ENCODE measurements at regions not wholly inside any gene's neighbourhood (a gene's known extent, or its start where the extent isn't known, plus 50 kb on each side); places are given as distances from the start of the nearest gene placed in this dataset.

GRCh38 chr6:79764747-79765146 is 133.6 kb downstream of the SH3BGRL2 start:
- H3K36me3 ChIP-seq (ENCODE audit: control insufficient read depth in 1 of 2, insufficient read depth in 2 of 2, low read depth in 1 of 2, low read length in 2 of 2): no peaks in the 10 kb centered on the region
- 73% methylated on average over 8 of the region's 8 CpGs for WGBS
- H2BK12ac ChIP-seq (ENCODE audit: low read length in 2 of 2): no peak overlapping the region
- no peak overlapping the region for H3K18ac ChIP-seq (ENCODE audit: low read depth in 1 of 2, low read length in 2 of 2)
- H3K9ac ChIP-seq (ENCODE audit: low read length): no peak overlapping the region
- no peak overlapping the region for H2AFZ ChIP-seq (ENCODE audit: low read depth, low read length)
- no peaks in the 10 kb centered on the region for H3K79me1 ChIP-seq (replicated peaks; ENCODE audit: low read length, poor library complexity, severe bottlenecking)
- no peak overlapping the region for H3K4me2 ChIP-seq (ENCODE audit: low read length, poor library complexity, severe bottlenecking)
- H3K27ac ChIP-seq (ENCODE audit: low read length, poor library complexity, severe bottlenecking): no peak overlapping the region
- no peak overlapping the region for H2AK5ac ChIP-seq (ENCODE audit: low read length, severe bottlenecking)
- H3K4ac ChIP-seq (ENCODE audit: low read depth in 1 of 2, low read length in 2 of 2): no peak overlapping the region
- peaks cover 0 to 2% of the 10 kb centered on the region in 2 experiments for H3K27me3 ChIP-seq (ENCODE audit: control insufficient read depth in 1 of 2, insufficient read depth in 1 of 2, low read length in 2 of 2)
- H4K91ac ChIP-seq (ENCODE audit: low read length): no peak overlapping the region
- H3K14ac ChIP-seq (ENCODE audit: low read length in 2 of 2): no peak overlapping the region
- H2BK120ac ChIP-seq (ENCODE audit: low read depth, low read length): no peak overlapping the region
- H2BK15ac ChIP-seq (ENCODE audit: low read depth, poor library complexity, severe bottlenecking): no peak overlapping the region
- DNase-seq: no peak
- no peak overlapping the region for H4K8ac ChIP-seq (ENCODE audit: low read length)
- H3K4me3 ChIP-seq (ENCODE audit: insufficient read depth in 1 of 2, low read depth in 1 of 2, low read length in 2 of 2): no peak overlapping the region
- peaks cover 2% of the 10 kb centered on the region for H3K9me3 ChIP-seq (ENCODE audit: control insufficient read depth, low read length)
- H3K4me1 ChIP-seq (ENCODE audit: control insufficient read depth, insufficient read depth, low read depth, low read length): no peaks in the 10 kb centered on the region
- H3K23ac ChIP-seq (ENCODE audit: low read length in 2 of 2): no peak overlapping the region
- no peak overlapping the region for H2BK5ac ChIP-seq (ENCODE audit: low read depth, low read length, poor library complexity, severe bottlenecking)

GRCh38 chr6:79763301-79763700 is 132.2 kb downstream of the SH3BGRL2 start:
- Histone ChIP-seq H2BK120ac (ENCODE audit: low read depth, low read length) (no peak overlapping the region), H3K4me2 (ENCODE audit: low read length, poor library complexity, severe bottlenecking) (no peak overlapping the region), H3K36me3 (ENCODE audit: control insufficient read depth in 1 of 2, insufficient read depth in 2 of 2, low read depth in 1 of 2, low read length in 2 of 2) (no peaks in the 10 kb centered on the region), H2BK5ac (ENCODE audit: low read depth, low read length, poor library complexity, severe bottlenecking) (no peak overlapping the region), H3K4me3 (ENCODE audit: insufficient read depth in 1 of 2, low read depth in 1 of 2, low read length in 2 of 2) (no peak overlapping the region), H3K14ac (ENCODE audit: low read length in 2 of 2) (no peak overlapping the region), H3K9ac (ENCODE audit: low read length) (no peak overlapping the region), H3K18ac (ENCODE audit: low read depth in 1 of 2, low read length in 2 of 2) (no peak overlapping the region), H2BK15ac (ENCODE audit: low read depth, poor library complexity, severe bottlenecking) (no peak overlapping the region), H3K27ac (ENCODE audit: low read length, poor library complexity, severe bottlenecking) (no peak overlapping the region), H2AFZ (ENCODE audit: low read depth, low read length) (no peak overlapping the region), H2BK12ac (ENCODE audit: low read length in 2 of 2) (no peak overlapping the region), H3K27me3 (ENCODE audit: control insufficient read depth in 1 of 2, insufficient read depth in 1 of 2, low read length in 2 of 2) (peaks cover 0 to 2% of the 10 kb centered on the region in 2 experiments), H3K23ac (ENCODE audit: low read length in 2 of 2) (no peak overlapping the region), H3K79me1 (replicated peaks; ENCODE audit: low read length, poor library complexity, severe bottlenecking) (no peaks in the 10 kb centered on the region), H3K4me1 (ENCODE audit: control insufficient read depth, insufficient read depth, low read depth, low read length) (no peaks in the 10 kb centered on the region), H4K91ac (ENCODE audit: low read length) (no peak overlapping the region), H3K9me3 (ENCODE audit: control insufficient read depth, low read length) (no peaks in the 10 kb centered on the region), H2AK5ac (ENCODE audit: low read length, severe bottlenecking) (no peak overlapping the region), H4K8ac (ENCODE audit: low read length) (no peak overlapping the region), H3K4ac (ENCODE audit: low read depth in 1 of 2, low read length in 2 of 2) (no peak overlapping the region)
- DNase-seq: no peak
- WGBS: 33% methylated on average over 1 of the region's 2 CpGs

- no peak overlapping the region for H2BK15ac ChIP-seq (ENCODE audit: low read depth, poor library complexity, severe bottlenecking)
- H3K9ac ChIP-seq (ENCODE audit: low read length): no peak overlapping the region
- 12% methylated on average over 3 of the region's 3 CpGs for WGBS
Observed at GRCh38 chr6:79762370-79762769, 131.2 kb downstream of the SH3BGRL2 start.

DNA sequence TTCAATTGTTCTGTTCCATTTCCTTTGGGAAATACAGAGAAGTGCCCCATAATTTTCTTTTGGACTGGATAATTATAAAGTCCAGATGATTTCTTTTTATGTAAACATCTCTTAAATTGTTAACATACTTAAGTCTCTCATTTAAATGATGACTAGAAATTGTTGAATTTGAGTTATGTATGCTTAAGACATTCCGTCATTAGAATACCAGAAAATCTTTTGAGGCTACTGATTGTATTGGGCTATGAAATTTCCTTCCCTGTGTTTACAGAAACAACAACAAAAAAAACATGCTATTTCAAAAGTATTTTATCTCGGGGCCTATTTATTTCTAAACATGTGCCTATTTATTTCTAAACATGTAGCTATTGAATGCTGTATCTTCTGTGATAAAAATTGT is 125.4 kb downstream of the SH3BGRL2 start:
- no peak overlapping the region for H4K8ac ChIP-seq (ENCODE audit: low read length)
- H3K4me1 ChIP-seq (ENCODE audit: control insufficient read depth, insufficient read depth, low read depth, low read length): no peaks in the 10 kb centered on the region
- no peak overlapping the region for H2BK15ac ChIP-seq (ENCODE audit: low read depth, poor library complexity, severe bottlenecking)
- no peak overlapping the region for H2AK5ac ChIP-seq (ENCODE audit: low read length, severe bottlenecking)
- no peak overlapping the region for H3K23ac ChIP-seq (ENCODE audit: low read length in 2 of 2)
- 100% methylated on average over 1 of the region's 2 CpGs for WGBS
- H3K18ac ChIP-seq (ENCODE audit: low read depth in 1 of 2, low read length in 2 of 2): no peak overlapping the region
- H3K27me3 ChIP-seq (ENCODE audit: control insufficient read depth in 1 of 2, insufficient read depth in 1 of 2, low read length in 2 of 2): peaks cover 0 to 3% of the 10 kb centered on the region in 2 experiments
- no peak overlapping the region for H2BK12ac ChIP-seq (ENCODE audit: low read length in 2 of 2)
- H3K14ac ChIP-seq (ENCODE audit: low read length in 2 of 2): no peak overlapping the region
- no peak overlapping the region for H3K27ac ChIP-seq (ENCODE audit: low read length, poor library complexity, severe bottlenecking)
- H2AFZ ChIP-seq (ENCODE audit: low read depth, low read length): no peak overlapping the region
- H3K4me2 ChIP-seq (ENCODE audit: low read length, poor library complexity, severe bottlenecking): no peak overlapping the region
- H2BK5ac ChIP-seq (ENCODE audit: low read depth, low read length, poor library complexity, severe bottlenecking): no peak overlapping the region
- no peak overlapping the region for H3K4me3 ChIP-seq (ENCODE audit: insufficient read depth in 1 of 2, low read depth in 1 of 2, low read length in 2 of 2)
- no peaks in the 10 kb centered on the region for H3K36me3 ChIP-seq (ENCODE audit: control insufficient read depth in 1 of 2, insufficient read depth in 2 of 2, low read depth in 1 of 2, low read length in 2 of 2)
- H3K79me1 ChIP-seq (replicated peaks; ENCODE audit: low read length, poor library complexity, severe bottlenecking): no peaks in the 10 kb centered on the region
- H3K9me3 ChIP-seq (ENCODE audit: control insufficient read depth, low read length): no peaks in the 10 kb centered on the region
- no peak overlapping the region for H4K91ac ChIP-seq (ENCODE audit: low read length)
- no peak overlapping the region for H3K9ac ChIP-seq (ENCODE audit: low read length)
- DNase-seq: no peak
- H3K4ac ChIP-seq (ENCODE audit: low read depth in 1 of 2, low read length in 2 of 2): no peak overlapping the region
- H2BK120ac ChIP-seq (ENCODE audit: low read depth, low read length): no peak overlapping the region

More at GRCh38 chr6:79762370-79762769, 131.2 kb downstream of the SH3BGRL2 start:
- H2BK120ac ChIP-seq (ENCODE audit: low read depth, low read length): no peak overlapping the region
- no peak overlapping the region for H3K4me3 ChIP-seq (ENCODE audit: insufficient read depth in 1 of 2, low read depth in 1 of 2, low read length in 2 of 2)
- H4K91ac ChIP-seq (ENCODE audit: low read length): no peak overlapping the region
- H3K4me1 ChIP-seq (ENCODE audit: control insufficient read depth, insufficient read depth, low read depth, low read length): no peaks in the 10 kb centered on the region
- peak; percentile 4 for DNase-seq
- H3K4ac ChIP-seq (ENCODE audit: low read depth in 1 of 2, low read length in 2 of 2): no peak overlapping the region
- no peak overlapping the region for H2AFZ ChIP-seq (ENCODE audit: low read depth, low read length)
- no peak overlapping the region for H2BK5ac ChIP-seq (ENCODE audit: low read depth, low read length, poor library complexity, severe bottlenecking)
- H3K14ac ChIP-seq (ENCODE audit: low read length in 2 of 2): no peak overlapping the region
- no peak overlapping the region for H3K18ac ChIP-seq (ENCODE audit: low read depth in 1 of 2, low read length in 2 of 2)
- H3K9me3 ChIP-seq (ENCODE audit: control insufficient read depth, low read length): no peaks in the 10 kb centered on the region
- H4K8ac ChIP-seq (ENCODE audit: low read length): no peak overlapping the region
- H3K23ac ChIP-seq (ENCODE audit: low read length in 2 of 2): no peak overlapping the region
- H3K4me2 ChIP-seq (ENCODE audit: low read length, poor library complexity, severe bottlenecking): no peak overlapping the region
- H3K27me3 ChIP-seq (ENCODE audit: control insufficient read depth in 1 of 2, insufficient read depth in 1 of 2, low read length in 2 of 2): peaks cover 0 to 2% of the 10 kb centered on the region in 2 experiments
- H3K36me3 ChIP-seq (ENCODE audit: control insufficient read depth in 1 of 2, insufficient read depth in 2 of 2, low read depth in 1 of 2, low read length in 2 of 2): no peaks in the 10 kb centered on the region
- no peak overlapping the region for H2BK12ac ChIP-seq (ENCODE audit: low read length in 2 of 2)
- no peaks in the 10 kb centered on the region for H3K79me1 ChIP-seq (replicated peaks; ENCODE audit: low read length, poor library complexity, severe bottlenecking)
- H3K27ac ChIP-seq (ENCODE audit: low read length, poor library complexity, severe bottlenecking): no peak overlapping the region
- H2AK5ac ChIP-seq (ENCODE audit: low read length, severe bottlenecking): no peak overlapping the region
